Left hindlimb (tissue), 1 donor: ENCODE measurements at regions not wholly inside any gene's neighbourhood (a gene's known extent, or its start where the extent isn't known, plus 50 kb on each side); places are given as distances from the start of the nearest gene placed in this dataset.
"Not testable (repeated sequence)": the region's sequence is repeated elsewhere in the genome, so short reads cannot be mapped to it uniquely, and the experiment has no call there.

ENCODE experiments used
- DNase-seq: peaks from one replicate; pipeline ENCODE4 v3.0.0-alpha.2; 2018

GRCh38 chr13:87736849-87737385, 65.7 kb downstream of the SLITRK5 start:
- no peak for DNase-seq

GRCh38 chr13:87754097-87754496, 82.9 kb downstream of the SLITRK5 start:
- no peak for DNase-seq

GRCh38 chr13:87769445-87769844, 98.3 kb downstream of the SLITRK5 start:
- DNase-seq = no peak

- no peak for DNase-seq
These were observed 106.2 kb downstream of the SLITRK5 start for GRCh38 chr13:87777387-87777786.

GRCh38 chr13:87778128-87778527, 107.0 kb downstream of the SLITRK5 start:
- no peak for DNase-seq

- no peak for DNase-seq
These were observed 108.3 kb downstream of the SLITRK5 start for GRCh38 chr13:87779426-87779825.

- DNase-seq = no peak
These were observed 112.2 kb downstream of the SLITRK5 start for GRCh38 chr13:87783366-87783765.

GRCh38 chr13:87788363-87788762, 117.2 kb downstream of the SLITRK5 start:
- DNase-seq = no peak

- no peak for DNase-seq
These were observed 121.7 kb downstream of the SLITRK5 start for GRCh38 chr13:87792878-87793277.

GRCh38 chr13:87798536-87798935, 127.4 kb downstream of the SLITRK5 start:
- no peak for DNase-seq

GRCh38 chr13:87810391-87810801, 139.2 kb downstream of the SLITRK5 start:
- DNase-seq = no peak

GRCh38 chr13:87810920-87811344, 139.8 kb downstream of the SLITRK5 start:
- no peak for DNase-seq

- DNase-seq = no peak
These were observed 143.2 kb downstream of the SLITRK5 start for GRCh38 chr13:87814403-87814802.

GRCh38 chr13:87820241-87820640, 149.1 kb downstream of the SLITRK5 start:
- DNase-seq = no peak

GRCh38 chr13:87821512-87821911, 150.3 kb downstream of the SLITRK5 start:
- DNase-seq = no peak

- not testable (repeated sequence) for DNase-seq
These were observed 155.1 kb downstream of the SLITRK5 start for GRCh38 chr13:87826301-87826700.

GRCh38 chr13:87827479-87827878, 156.3 kb downstream of the SLITRK5 start:
- DNase-seq = no peak

- no peak for DNase-seq
These were observed 166.4 kb downstream of the SLITRK5 start for GRCh38 chr13:87837522-87837921.

GRCh38 chr13:87837946-87838345, 166.8 kb downstream of the SLITRK5 start:
- DNase-seq = no peak

- DNase-seq = no peak
These were observed 180.2 kb downstream of the SLITRK5 start for GRCh38 chr13:87851410-87851809.

- DNase-seq = no peak
These were observed 184.4 kb downstream of the SLITRK5 start for GRCh38 chr13:87855553-87855952.

- DNase-seq = no peak
These were observed 188.1 kb downstream of the SLITRK5 start for GRCh38 chr13:87859261-87859660.

- DNase-seq = no peak
These were observed 196.3 kb downstream of the SLITRK5 start for GRCh38 chr13:87867426-87867825.

GRCh38 chr13:87868731-87869130, 197.6 kb downstream of the SLITRK5 start:
- DNase-seq = no peak

GRCh38 chr13:87872813-87873212, 201.6 kb downstream of the SLITRK5 start:
- DNase-seq = no peak

GRCh38 chr13:87877477-87877876, 206.3 kb downstream of the SLITRK5 start:
- no peak for DNase-seq
